SK-N-SH (cell line): ENCODE measurements at regions not wholly inside any gene's neighbourhood (a gene's known extent, or its start where the extent isn't known, plus 50 kb on each side); places are given as distances from the start of the nearest gene placed in this dataset.

Experiments
- CTCF ChIA-PET: fragments of 300-600, 350-600 bp; formaldehyde crosslinking; extraction: SDS; loops from one replicate; lab custom pipeline; 2021; lab: Yijun Ruan, JAX
- POLR2A ChIA-PET: fragments of 350-600 bp; sonication (Branson Sonifier 250); formaldehyde crosslinking; extraction: SDS; loops from one replicate; lab custom pipeline; 2020; ENCODE audit warnings: antibody characterized with exemption, inconsistent platforms; lab: Yijun Ruan, JAX
- DNase-seq: peaks from one replicate; pipeline ENCODE4 v3.0.0; 2012
- H2AFZ ChIP-seq: fragments of 200-600 bp; sonication (generic); 2 replicates; pipeline ENCODE4 v1.8.1; 2016; ENCODE audit warnings: antibody characterized with exemption, mild to moderate bottlenecking, low read depth
- H3F3A ChIP-seq: fragments of 200-600 bp; sonication (generic); replicated peaks from 2 replicates; pipeline ENCODE3; 2016; ENCODE audit warnings: antibody characterized with exemption, mild to moderate bottlenecking; ENCODE audit not compliant: insufficient read depth
- H3K27ac ChIP-seq, 2 experiments: fragments of 200-500 bp in 1 of 2; fragments of 200-600 bp in 1 of 2; sonication (Bioruptor generic) in 1 of 2; sonication (generic), shearing (Covaris generic) in 1 of 2; 2 replicates each; pipeline versions ENCODE4 v1.5.1 to v1.6.1; 2014 to 2016; ENCODE audit warnings: low read depth in 2 of 2, inconsistent platforms in 1 of 2, low read length in 1 of 2, mild to moderate bottlenecking in 1 of 2, mixed read lengths in 1 of 2
- H3K27me3 ChIP-seq: fragments of 200-600 bp; sonication (generic), shearing (Covaris generic); 2 replicates; pipeline ENCODE4 v1.6.1; 2016; ENCODE audit warnings: mixed run types; ENCODE audit not compliant: insufficient read depth
- H3K36me3 ChIP-seq, 2 experiments: fragments of 200-500 bp in 1 of 2; fragments of 200-600 bp in 1 of 2; sonication (Bioruptor generic) in 1 of 2; sonication (generic) in 1 of 2; replicated peaks in 1 of 2; 2 replicates each; pipeline versions ENCODE3 to v1.5.1; 2014 to 2016; ENCODE audit warnings: low read length in 1 of 2, mild to moderate bottlenecking in 1 of 2; ENCODE audit not compliant: insufficient read depth in 2 of 2, control insufficient read depth in 1 of 2
- H3K4me1 ChIP-seq, 2 experiments: fragments of 200-500 bp in 1 of 2; fragments of 200-600 bp in 1 of 2; sonication (Bioruptor generic) in 1 of 2; sonication (generic), shearing (Covaris generic) in 1 of 2; 2 replicates each; pipeline versions ENCODE4 v1.5.1 to v1.6.1; 2014 to 2016; ENCODE audit warnings: low read depth in 1 of 2, low read length in 1 of 2, mixed run types in 1 of 2; ENCODE audit not compliant: insufficient read depth in 2 of 2, control insufficient read depth in 1 of 2
- H3K4me2 ChIP-seq: fragments of 200-600 bp; sonication (generic), shearing (Covaris generic); 2 replicates; pipeline ENCODE4 v1.6.1; 2017; ENCODE audit warnings: mixed run types
- H3K4me3 ChIP-seq, 2 experiments: fragments of 200-500 bp in 1 of 2; fragments of 200-600 bp in 1 of 2; sonication (Bioruptor generic) in 1 of 2; sonication (generic), shearing (Covaris generic) in 1 of 2; 2 replicates each; pipeline versions ENCODE4 v1.5.1 to v1.8.1; 2014 to 2016; ENCODE audit warnings: low read depth in 2 of 2, inconsistent platforms in 1 of 2, low read length in 1 of 2, mild to moderate bottlenecking in 1 of 2, mixed read lengths in 1 of 2, moderate library complexity in 1 of 2
- H3K79me2 ChIP-seq: fragments of 200-600 bp; sonication (generic); 2 replicates; pipeline ENCODE4 v1.8.1; 2017; ENCODE audit warnings: mild to moderate bottlenecking; ENCODE audit not compliant: insufficient read depth
- H3K9ac ChIP-seq: fragments of 200-600 bp; sonication (generic); 2 replicates; pipeline ENCODE4 v1.6.1; 2017; ENCODE audit warnings: mixed run types
- H3K9me2 ChIP-seq: fragments of 200-600 bp; sonication (generic); 2 replicates; pipeline ENCODE4 v1.6.1; 2017; ENCODE audit warnings: mixed run types
- H3K9me3 ChIP-seq: fragments of 200-600 bp; sonication (generic); 2 replicates; pipeline ENCODE4 v1.6.1; 2017; ENCODE audit warnings: mixed run types, mild to moderate bottlenecking, moderate library complexity
- H4K20me1 ChIP-seq: fragments of 200-600 bp; sonication (generic); 2 replicates; pipeline ENCODE4 v1.6.1; 2017; ENCODE audit warnings: mild to moderate bottlenecking, mixed run types; ENCODE audit not compliant: insufficient read depth
- CHD2 ChIP-seq: fragments of 150-350 bp; IDR thresholded peaks from 2 replicates; pipeline ENCODE4 v1.6.1; 2018; ENCODE audit warnings: low read length; ENCODE audit not compliant: partially characterized antibody
- CTCF ChIP-seq: fragments of 200-600 bp; sonication (generic); IDR thresholded peaks from 2 replicates; pipeline ENCODE4 v1.6.1; 2017; ENCODE audit warnings: antibody characterized with exemption, mild to moderate bottlenecking, moderate library complexity
- ELF1 ChIP-seq: IDR thresholded peaks from 2 replicates; pipeline ENCODE4 v1.4.0; 2012
- EP300 ChIP-seq, 2 experiments: IDR thresholded peaks; 2 replicates each; pipeline versions ENCODE4 v1.4.0 to v1.6.1; 2012; ENCODE audit warnings: borderline replicate concordance in 1 of 2, low read depth in 1 of 2, low read length in 1 of 2
- EZH2phosphoT487 ChIP-seq: fragments of 200-600 bp; sonication (generic); IDR thresholded peaks from 2 replicates; pipeline ENCODE4 v1.6.1; 2017; ENCODE audit warnings: low read depth, mixed run types, mild to moderate bottlenecking, antibody characterized with exemption, moderate library complexity, borderline replicate concordance
- FOSL2 ChIP-seq: IDR thresholded peaks from 2 replicates; pipeline ENCODE4 v1.4.0; 2012; ENCODE audit warnings: low read depth, mild to moderate bottlenecking, moderate library complexity, borderline replicate concordance
- FOXJ3 ChIP-seq: sonication (generic); formaldehyde crosslinking; IDR thresholded peaks from 2 replicates; pipeline ENCODE4 v1.5.1; 2020; ENCODE audit warnings: mild to moderate bottlenecking, missing genetic modification reagents
- FOXM1 ChIP-seq: IDR thresholded peaks from 2 replicates; pipeline ENCODE4 v1.4.0; 2012; ENCODE audit warnings: low read depth, mild to moderate bottlenecking
- GABPA ChIP-seq: IDR thresholded peaks from 2 replicates; pipeline ENCODE4 v1.4.0; 2012; ENCODE audit warnings: low read depth, mild to moderate bottlenecking
- GATA2 ChIP-seq: sonication (generic); formaldehyde crosslinking; IDR thresholded peaks from 2 replicates; pipeline ENCODE4 v1.5.0; 2020; ENCODE audit warnings: mild to moderate bottlenecking, missing genetic modification reagents
- IRF3 ChIP-seq: fragments of 150-350 bp; IDR thresholded peaks from 2 replicates; pipeline ENCODE4 v1.6.1; 2016; ENCODE audit warnings: mild to moderate bottlenecking, low read depth, low read length
- JUND ChIP-seq: IDR thresholded peaks from 2 replicates; pipeline ENCODE4 v1.4.0; 2012
- MAX ChIP-seq: IDR thresholded peaks from 2 replicates; pipeline ENCODE4 v1.4.0; 2012; ENCODE audit warnings: low read depth
- MXI1 ChIP-seq: IDR thresholded peaks from 2 replicates; pipeline ENCODE4 v1.6.1; 2012; ENCODE audit warnings: mild to moderate bottlenecking, low read depth, low read length, improper control_type of control experiment
- NFIC ChIP-seq: IDR thresholded peaks from 2 replicates; pipeline ENCODE4 v1.4.0; 2012; ENCODE audit warnings: borderline replicate concordance
- NRF1 ChIP-seq: IDR thresholded peaks from 2 replicates; pipeline ENCODE4 v1.6.1; 2012; ENCODE audit warnings: low read depth, mild to moderate bottlenecking, low read length
- POLR2AphosphoS5 ChIP-seq: IDR thresholded peaks from 2 replicates; pipeline ENCODE4 v1.6.1; 2012; ENCODE audit warnings: low read depth, low read length
- RAD21 ChIP-seq: IDR thresholded peaks from 2 replicates; pipeline ENCODE4 v1.6.1; 2012; ENCODE audit warnings: mild to moderate bottlenecking, low read length
- RCOR1 ChIP-seq: fragments of 150-350 bp; IDR thresholded peaks from 2 replicates; pipeline ENCODE4 v1.6.1; 2017; ENCODE audit warnings: antibody characterized with exemption, low read length
- RFX5 ChIP-seq: IDR thresholded peaks from 2 replicates; pipeline ENCODE4 v1.6.1; 2012; ENCODE audit warnings: mild to moderate bottlenecking, improper control_type of control experiment, low read length
- SMC3 ChIP-seq: IDR thresholded peaks from 2 replicates; pipeline ENCODE4 v1.6.1; 2012; ENCODE audit warnings: low read depth, low read length, improper control_type of control experiment
- TAF1 ChIP-seq: IDR thresholded peaks from 2 replicates; pipeline ENCODE4 v1.6.1; 2012; ENCODE audit warnings: low read depth, mild to moderate bottlenecking, low read length, moderate library complexity, borderline replicate concordance
- TCF12 ChIP-seq: IDR thresholded peaks from 2 replicates; pipeline ENCODE4 v1.4.0; 2012
- USF1 ChIP-seq: IDR thresholded peaks from 2 replicates; pipeline ENCODE4 v1.4.0; 2012; ENCODE audit warnings: low read depth, borderline replicate concordance
- USF2 ChIP-seq: fragments of 150-350 bp; IDR thresholded peaks from 2 replicates; pipeline ENCODE4 v1.6.1; 2017; ENCODE audit warnings: antibody characterized with exemption, low read length, low read depth, borderline replicate concordance
- YY1 ChIP-seq: IDR thresholded peaks from 2 replicates; pipeline ENCODE4 v1.4.0; 2012; ENCODE audit warnings: low read depth, mild to moderate bottlenecking
- WGBS: methylation state at CpG from one replicate; pipeline ENCODE4 v1.1.6; 2017; ENCODE audit warnings: low lambda C conversion rate; 5-methylcytosine and 5-hydroxymethylcytosine counted together

- Histone ChIP-seq H3K36me3 (no peaks in the 10 kb centered on the region), H3K4me3 (no peak overlapping the region), H3K4me2 (no peak overlapping the region), H3K9ac (no peak overlapping the region), H2AFZ (no peak overlapping the region), H3K27ac (peak overlapping the region in 1 of 2 experiments; percentile 94; a peak in 2 of 4 replicates), H3K27me3 (no peaks in the 10 kb centered on the region), H4K20me1 (no peaks in the 10 kb centered on the region), H3K9me2 (no peaks in the 10 kb centered on the region), H3F3A (no peaks in the 10 kb centered on the region), H3K4me1 (peaks cover 0 to 3% of the 10 kb centered on the region in 2 experiments; a peak in 2 of 4 replicates), H3K79me2 (no peaks in the 10 kb centered on the region), H3K9me3 (no peaks in the 10 kb centered on the region)
- TF ChIP-seq JUND, result no peak
- no peak for TF ChIP-seq USF1
- TF ChIP-seq FOXM1, result no peak
- peak; percentile 35 for TF ChIP-seq CHD2
- no peak for TF ChIP-seq IRF3
- TF ChIP-seq RCOR1, result peak; percentile 82; the same call in 1 of the 2 replicates
- no peak for TF ChIP-seq RAD21
- TF ChIP-seq EZH2phosphoT487, result no peak
- TF ChIP-seq FOXJ3, result no peak
- no peak for TF ChIP-seq GABPA
- peak in 1 of 2 experiments; percentile 81; a peak in 2 of 4 replicates for TF ChIP-seq EP300 (IDR thresholded peaks at IDR 0.05; ENCODE audit: borderline replicate concordance in 1 of 2, low read depth in 1 of 2, low read length in 1 of 2)
- TF ChIP-seq TAF1, result no peak
- no peak for TF ChIP-seq SMC3
- TF ChIP-seq MXI1, result peak; percentile 21; the same call in 1 of the 2 replicates
- no peak for TF ChIP-seq CTCF
- CTCF ChIA-PET, result interaction anchor here (1.0 kb wide), 1 partner anchor 18 kb away, joined by 3 read pairs; no protein-coding TSS in a partner anchor
- DNase-seq, result peak; percentile 1
- POLR2A ChIA-PET, result no interaction called here
- 2% methylated on average over 1 of the region's 1 CpG for WGBS
Measured at GRCh38 chr14:28098856-28099255, 667.7 kb upstream of the FOXG1 start.

GRCh38 chr14:28102001-28102400 lies 664.6 kb upstream of the FOXG1 start:
- ChIA-PET POLR2A (no interaction called here), CTCF (no interaction called here)

More at GRCh38 chr14:28102001-28102400, 664.6 kb upstream of the FOXG1 start:
- peak; percentile 3 for DNase-seq
- Histone ChIP-seq H4K20me1 (no peaks in the 10 kb centered on the region), H3K27ac (peak overlapping the region in 1 of 2 experiments; percentile 34; a peak in 1 of 4 replicates), H3K9ac (no peak overlapping the region), H3K79me2 (no peaks in the 10 kb centered on the region), H3K27me3 (no peaks in the 10 kb centered on the region), H3K4me2 (no peak overlapping the region), H3K4me3 (no peak overlapping the region), H3K36me3 (no peaks in the 10 kb centered on the region), H2AFZ (no peak overlapping the region), H3K4me1 (peaks cover 0 to 3% of the 10 kb centered on the region in 2 experiments; a peak in 2 of 4 replicates), H3F3A (no peaks in the 10 kb centered on the region), H3K9me3 (no peaks in the 10 kb centered on the region), H3K9me2 (no peaks in the 10 kb centered on the region)
- TF ChIP-seq POLR2AphosphoS5 (no peak), GATA2 (CRISPR knock-in tag) (no peak), USF2 (no peak), ELF1 (no peak), RFX5 (no peak), NFIC (no peak), MAX (no peak), CHD2 (no peak), FOSL2 (no peak), EP300 (IDR thresholded peaks at IDR 0.05; ENCODE audit: borderline replicate concordance in 1 of 2, low read depth in 1 of 2, low read length in 1 of 2) (no peak), EZH2phosphoT487 (no peak), YY1 (no peak), MXI1 (no peak), NRF1 (no peak), TCF12 (no peak)
